Suppressor macrophage (primary cell): ENCODE measurements at regions not wholly inside any gene's neighbourhood (a gene's known extent, or its start where the extent isn't known, plus 50 kb on each side); places are given as distances from the start of the nearest gene placed in this dataset.

Experiments used
- DNase-seq, 4 experiments: peaks; one replicate each; pipeline ENCODE4 v3.0.0-alpha.2; 2020 to 2022

DNA sequence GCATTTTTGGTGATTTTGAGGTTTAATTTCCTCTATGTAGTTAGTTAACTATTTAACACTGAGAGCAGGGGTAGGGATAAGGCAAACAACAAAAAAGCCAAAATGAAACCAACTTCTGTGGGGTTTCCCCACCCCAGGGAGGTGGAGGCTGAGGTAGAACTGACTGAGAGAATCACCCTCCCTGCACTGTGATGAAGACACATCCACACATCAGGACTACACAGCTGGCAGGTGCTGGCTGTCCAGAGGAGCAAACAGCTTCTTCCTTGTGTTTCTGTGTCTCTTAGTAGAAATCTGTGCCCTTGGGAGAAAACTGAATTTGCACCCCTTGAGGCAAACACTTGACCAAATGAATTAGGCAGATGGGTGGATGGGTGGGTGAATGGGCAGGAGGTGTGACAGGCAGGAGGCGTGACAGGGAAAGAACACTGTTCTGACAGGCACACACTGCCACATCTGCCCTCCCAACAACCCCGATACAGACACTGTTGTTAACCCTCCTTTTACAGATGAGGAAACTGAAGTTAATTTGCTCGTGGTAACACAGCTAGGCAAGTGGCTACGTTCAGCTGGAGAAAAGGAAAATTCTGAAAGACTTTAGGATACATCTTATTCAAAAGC lies 62.9 kb upstream of the AMZ2 start:
- DNase-seq, result no peak

DNA sequence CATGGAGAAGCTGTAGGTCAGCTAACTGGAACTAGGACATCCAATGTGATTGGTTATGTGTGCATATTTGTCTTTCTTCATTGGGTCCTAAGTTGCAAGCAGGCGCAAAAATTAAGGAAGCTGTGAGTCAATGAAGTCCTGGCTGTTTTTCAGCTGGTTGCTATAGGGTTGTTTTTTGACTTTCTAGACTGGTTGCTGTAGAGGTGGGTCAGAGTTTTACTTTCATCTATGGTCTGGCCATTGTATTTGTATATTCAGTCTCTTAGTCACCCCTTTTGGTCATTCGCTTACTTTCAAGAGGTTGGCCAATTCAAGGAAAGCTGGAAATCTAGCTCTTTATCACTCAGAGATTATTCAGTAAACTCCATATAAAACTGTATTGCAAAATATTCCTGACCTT lies 62.0 kb upstream of the AMZ2 start:
- peak in 1 of 4 experiments; percentile 48 for DNase-seq

DNA sequence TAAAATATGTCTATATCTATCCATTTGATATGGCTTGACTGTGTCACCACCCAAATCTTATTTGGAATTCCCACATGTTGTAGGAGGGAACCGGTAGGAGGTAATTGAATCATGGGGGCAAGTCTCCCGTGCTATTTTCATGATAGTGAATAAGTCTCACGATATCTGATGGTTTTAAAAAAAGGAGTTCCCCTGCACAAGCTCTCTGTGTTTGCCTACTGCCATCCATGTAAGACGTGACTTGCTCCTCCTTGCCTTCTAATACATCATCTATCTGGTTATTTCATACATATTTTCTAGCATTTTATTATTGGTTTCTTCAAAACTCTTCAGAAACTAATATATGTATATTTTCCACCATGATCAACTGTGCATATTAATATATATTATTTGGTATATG lies 57.3 kb upstream of the AMZ2 start:
- no peak for DNase-seq

DNA sequence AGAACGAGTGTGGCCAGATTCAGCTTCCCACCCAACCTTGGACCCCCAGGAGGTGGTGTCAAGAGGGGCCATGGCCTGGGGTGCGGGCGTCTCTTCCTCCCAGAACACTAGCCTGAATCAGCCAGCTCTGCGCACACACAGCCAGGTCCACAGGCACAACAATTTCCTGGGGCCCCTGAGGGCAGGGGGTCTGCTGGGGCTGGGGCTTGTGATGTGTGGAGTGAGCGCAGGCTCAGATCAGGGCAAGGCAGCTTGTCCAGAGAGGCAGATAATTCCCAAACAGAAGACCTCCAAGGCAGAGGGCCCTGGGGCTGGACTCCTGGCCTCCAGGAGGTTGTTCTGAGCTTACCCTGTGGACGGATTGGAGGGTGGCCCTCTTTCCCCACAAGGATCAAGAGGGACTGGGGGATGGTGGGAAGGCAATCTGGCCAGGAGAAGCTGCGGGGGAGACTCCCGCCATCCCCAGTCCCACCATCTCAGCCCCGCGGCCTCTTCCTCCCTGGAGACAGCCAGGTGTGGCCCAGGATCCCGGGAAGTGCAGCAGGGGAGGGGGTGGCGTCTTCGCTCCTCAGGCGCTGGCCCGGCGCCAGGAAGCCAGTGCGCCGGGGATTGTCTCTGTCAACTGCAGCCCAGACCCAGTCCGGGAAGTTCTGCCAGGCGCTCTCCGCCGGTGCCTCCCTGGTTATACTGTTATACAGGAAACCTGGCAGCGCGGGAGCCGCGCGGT lies 52.0 kb upstream of the AMZ2 start:
- peak in 2 of 4 experiments; percentile 31 to 53 for DNase-seq

DNA sequence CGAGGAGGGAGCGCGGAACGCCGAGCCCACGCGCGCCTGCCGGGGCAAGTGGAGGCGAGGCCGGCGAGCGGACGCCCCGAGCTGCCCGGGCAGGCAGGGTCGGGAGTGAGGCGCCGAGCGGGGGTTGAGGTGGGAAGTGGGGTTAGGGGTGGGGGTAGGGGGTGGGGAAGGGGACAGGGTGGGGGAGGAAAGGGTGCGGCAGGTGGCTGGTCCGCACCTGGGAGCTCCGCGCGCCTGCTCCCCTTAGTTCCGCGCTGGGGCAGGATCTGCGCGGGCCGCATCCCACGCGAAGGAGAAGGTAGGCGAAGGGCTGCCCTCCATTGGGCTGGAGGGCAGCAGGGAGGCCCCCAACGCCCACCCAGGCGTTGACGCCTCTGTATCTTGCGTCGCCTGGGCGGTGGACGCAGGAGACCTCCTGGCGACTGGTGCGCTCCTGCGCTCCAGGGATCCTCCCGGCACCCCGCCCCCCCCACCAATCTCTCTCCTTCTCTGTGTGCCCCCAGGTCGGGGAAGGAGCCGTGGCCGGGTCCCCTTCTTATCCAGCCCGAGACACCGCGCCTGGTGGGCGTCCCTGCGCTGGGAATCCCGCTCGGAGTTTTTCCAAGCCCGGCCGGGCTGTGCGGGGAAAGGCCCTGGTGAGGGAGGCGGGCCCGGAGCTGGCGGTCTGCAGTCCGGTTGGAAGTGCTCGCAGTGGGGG lies 51.3 kb upstream of the AMZ2 start:
- DNase-seq, result peak in 1 of 4 experiments; percentile 24

DNA sequence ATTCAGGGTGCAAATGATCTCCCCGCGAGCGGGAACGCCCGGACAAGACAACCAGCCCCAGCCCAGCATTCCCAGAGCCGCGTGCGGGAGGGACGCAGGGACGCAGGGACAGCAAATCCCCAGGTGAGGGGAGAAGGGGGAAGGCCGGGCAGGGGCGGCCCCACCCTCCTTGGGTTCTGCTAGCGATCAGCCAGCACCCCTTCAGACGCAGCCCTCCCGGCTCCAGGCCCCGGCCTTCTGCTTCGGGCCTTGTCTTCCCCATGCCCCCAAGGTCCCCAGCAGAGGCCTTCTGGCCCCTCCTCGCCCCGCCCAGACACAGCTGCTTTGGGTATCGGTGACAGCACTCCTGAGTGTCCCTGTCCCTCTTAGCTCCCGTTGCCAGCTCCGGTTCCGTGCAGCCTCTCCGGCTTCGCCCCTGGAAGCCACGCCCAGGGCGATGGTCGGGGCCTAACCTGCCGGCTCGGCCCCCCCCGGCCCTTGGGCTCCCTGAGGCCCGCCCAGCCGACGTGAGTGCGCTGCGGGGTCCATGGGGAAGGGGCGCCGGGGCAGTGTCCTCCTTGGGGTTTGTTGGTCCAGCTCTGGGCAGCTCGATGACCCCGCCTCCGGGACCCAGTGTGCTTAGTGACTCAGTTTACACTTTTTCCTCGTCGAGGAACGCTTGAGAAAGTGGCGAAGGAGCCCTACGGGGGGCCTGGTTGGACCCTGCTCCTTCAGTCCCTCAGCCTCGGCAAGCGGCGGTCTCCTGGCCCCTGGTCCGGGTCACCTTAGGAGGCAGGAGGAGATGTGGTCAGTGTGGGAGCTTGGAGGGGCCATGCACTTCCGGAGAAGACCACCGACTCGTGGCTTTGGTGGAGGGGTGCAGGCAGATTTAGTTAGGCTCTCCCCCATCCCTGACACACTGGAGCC lies 50.5 kb upstream of the AMZ2 start:
- DNase-seq, result peak in 1 of 4 experiments; percentile 29

DNA sequence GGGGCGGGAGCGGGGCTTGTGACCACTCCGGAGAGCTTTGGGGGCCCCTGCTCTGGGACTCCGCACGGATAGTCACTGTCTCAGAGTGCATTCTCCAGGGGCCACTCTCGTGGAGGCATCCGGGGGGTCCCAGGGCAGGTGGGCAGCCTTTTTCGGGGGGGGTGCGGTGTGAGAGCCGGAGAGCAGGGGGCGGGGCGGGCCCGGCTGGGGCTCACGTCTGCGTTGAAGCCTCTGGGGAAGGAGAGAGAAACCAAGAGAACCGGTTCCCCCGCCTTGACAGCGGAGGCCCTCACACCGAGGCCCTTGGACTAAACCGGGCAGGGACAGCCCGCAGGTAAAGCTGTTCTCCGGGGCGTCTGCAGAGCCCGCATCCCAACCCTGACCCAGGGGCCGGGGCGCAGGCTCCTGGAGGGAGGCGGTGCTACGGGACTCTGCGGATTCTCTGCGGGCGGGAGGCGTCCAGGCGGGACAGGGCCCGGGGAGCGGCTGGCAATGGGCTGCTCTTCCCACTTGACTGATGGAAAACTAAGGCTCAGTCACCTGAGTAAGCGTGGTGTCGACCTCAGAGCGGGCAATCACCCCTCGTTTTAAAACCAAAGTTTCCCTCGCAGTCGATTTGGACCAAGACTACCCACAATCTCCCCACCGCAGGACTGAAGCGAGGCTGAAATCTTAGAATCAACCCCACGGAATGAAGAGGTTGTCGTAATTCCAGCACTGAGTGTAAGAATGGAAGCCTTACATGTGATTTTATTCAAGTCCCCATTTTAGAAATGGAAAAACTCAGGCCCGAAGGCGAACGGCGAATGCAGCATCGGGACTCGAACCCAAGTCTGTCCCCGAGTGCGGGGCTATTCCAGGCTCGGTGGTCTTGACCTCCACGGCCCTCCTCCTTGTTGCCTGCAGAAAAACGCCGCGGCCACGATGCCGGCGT lies 49.6 kb upstream of the AMZ2 start:
- DNase-seq, result no peak
